HepG2 (cell line): ENCODE measurements at regions not wholly inside any gene's neighbourhood (a gene's known extent, or its start where the extent isn't known, plus 50 kb on each side); places are given as distances from the start of the nearest gene placed in this dataset.

ENCODE experiments used
- ATAC-seq: fragments of 200-7000 bp; cut with Tn5 transposase; 3 replicates; pipeline ENCODE4 v1.9.1; 2020; ENCODE audit warnings: mild to moderate bottlenecking, moderate library complexity
- BruUV-seq: library from RNA; stranded (reverse); fragments of 400-500 nt; replicated peaks from 2 replicates; lab custom pipeline; 2021; lab: Mats Ljungman, UMichigan
- CTCF ChIA-PET: fragments of 300-600 bp; formaldehyde crosslinking; extraction: SDS; loops from one replicate; lab custom pipeline; 2021; ENCODE audit warnings: low total read pairs, inconsistent platforms, low intra/inter-chr PET ratio; lab: Yijun Ruan, JAX
- POLR2A ChIA-PET: fragments of 350-600 bp; sonication (Branson Sonifier 250); formaldehyde crosslinking; loops from one replicate; lab custom pipeline; 2020; ENCODE audit warnings: antibody characterized with exemption, inconsistent platforms; lab: Yijun Ruan, JAX
- DNase-seq: peaks from one replicate; pipeline ENCODE4 v3.0.0-alpha.2; 2015; ENCODE audit warnings: low spot score
- FAIRE-seq: peaks from 3 replicates; lab custom pipeline; 2011; peaks lifted over from hg19 to GRCh38; lab: Jason Lieb, UNC
- H2AFZ ChIP-seq: one replicate; pipeline ENCODE4 v1.6.1; 2011; ENCODE audit warnings: low read length, inconsistent platforms
- H3K27ac ChIP-seq: fragments of 300-600 bp; 3 replicates; pipeline ENCODE4 v1.8.0; 2011; ENCODE audit warnings: mixed run types, mild to moderate bottlenecking, mixed read lengths, low read length, inconsistent platforms; ENCODE audit not compliant: insufficient read depth; ENCODE audit errors: extremely low read length
- H3K27me3 ChIP-seq, 2 experiments: fragments of 200-600 bp in 1 of 2; 2 replicates in 1 of 2; 3 replicates in 1 of 2; pipeline versions ENCODE4 v1.6.0 to v1.8.0; 2011; ENCODE audit warnings: low read length in 2 of 2, mild to moderate bottlenecking in 2 of 2, moderate library complexity in 2 of 2, inconsistent platforms in 1 of 2; ENCODE audit not compliant: insufficient read depth in 2 of 2, control insufficient read depth in 1 of 2
- H3K36me3 ChIP-seq, 2 experiments: fragments of 200-600 bp in 1 of 2; replicated peaks in 1 of 2; 2 replicates in 1 of 2; 3 replicates in 1 of 2; pipeline versions ENCODE4 v1.5.1 to v1.8.0; 2011; ENCODE audit warnings: low read length in 2 of 2, inconsistent platforms in 1 of 2; ENCODE audit not compliant: insufficient read depth in 2 of 2, control insufficient read depth in 1 of 2
- H3K4me1 ChIP-seq: 2 replicates; pipeline ENCODE4 v1.5.1; 2012; ENCODE audit warnings: low read length, inconsistent platforms; ENCODE audit not compliant: insufficient read depth
- H3K4me2 ChIP-seq: 2 replicates; pipeline ENCODE4 v1.6.0; 2011; ENCODE audit warnings: low read depth, low read length, inconsistent platforms
- H3K4me3 ChIP-seq, 3 experiments: fragments of 200-600 bp in 1 of 3; sonication (generic), shearing (Covaris generic) in 1 of 3; replicated peaks in 1 of 3; 2 replicates each; pipeline ENCODE4 v1.5.1; 2011 to 2016; ENCODE audit warnings: low read length in 3 of 3, inconsistent platforms in 2 of 3, low read depth in 2 of 3, mild to moderate bottlenecking in 2 of 3, control low read depth in 1 of 3, mixed read lengths in 1 of 3; ENCODE audit not compliant: insufficient read depth in 1 of 3
- H3K79me2 ChIP-seq: one replicate; pipeline ENCODE4 v1.6.1; 2011; ENCODE audit warnings: low read length, inconsistent platforms; ENCODE audit not compliant: insufficient read depth
- H3K9ac ChIP-seq: 2 replicates; pipeline ENCODE4 v1.6.0; 2011; ENCODE audit warnings: mild to moderate bottlenecking, low read depth, low read length, inconsistent platforms; ENCODE audit not compliant: insufficient read depth
- H3K9me3 ChIP-seq: 2 replicates; pipeline ENCODE4 v1.5.1; 2012; ENCODE audit warnings: mild to moderate bottlenecking, low read length
- H4K20me1 ChIP-seq: 2 replicates; pipeline ENCODE4 v1.6.0; 2011; ENCODE audit warnings: inconsistent platforms, mild to moderate bottlenecking, low read length, moderate library complexity; ENCODE audit not compliant: insufficient read depth
- ARNT ChIP-seq: fragments of 450-650 bp; IDR thresholded peaks from 2 replicates; pipeline ENCODE4 v1.6.1; 2017
- BCL3 ChIP-seq: sonication (generic); formaldehyde crosslinking; IDR thresholded peaks from 2 replicates; pipeline ENCODE4 v1.5.1; 2020; ENCODE audit warnings: mild to moderate bottlenecking, missing genetic modification reagents, moderate library complexity
- CBX5 ChIP-seq: sonication (generic); formaldehyde crosslinking; IDR thresholded peaks from 2 replicates; pipeline ENCODE4 v1.4.0; 2020; ENCODE audit warnings: missing genetic modification reagents, borderline replicate concordance
- CREB3 ChIP-seq: sonication (generic); formaldehyde crosslinking; IDR thresholded peaks from 2 replicates; pipeline ENCODE4 v1.5.0; 2020; ENCODE audit warnings: missing genetic modification reagents
- HDAC2 ChIP-seq: sonication (generic); formaldehyde crosslinking; IDR thresholded peaks from 2 replicates; pipeline ENCODE4 v1.4.0; 2020; ENCODE audit warnings: missing genetic modification reagents
- JUND ChIP-seq: sonication (generic); formaldehyde crosslinking; IDR thresholded peaks from 2 replicates; pipeline ENCODE4 v1.8.0; 2022; ENCODE audit warnings: mild to moderate bottlenecking, missing genetic modification reagents
- MAF1 ChIP-seq: sonication (generic); formaldehyde crosslinking; IDR thresholded peaks from 2 replicates; pipeline ENCODE4 v1.5.0; 2020; ENCODE audit warnings: missing genetic modification reagents, borderline replicate concordance
- MYPOP ChIP-seq: sonication (generic); formaldehyde crosslinking; IDR thresholded peaks from 2 replicates; pipeline ENCODE4 v1.8.1; 2023; ENCODE audit warnings: mild to moderate bottlenecking, moderate library complexity, missing genetic modification reagents
- PHB2 ChIP-seq: fragments of 450-650 bp; IDR thresholded peaks from 2 replicates; pipeline ENCODE4 v1.6.1; 2018; ENCODE audit not compliant: partially characterized antibody
- THYN1 ChIP-seq: sonication (generic); formaldehyde crosslinking; IDR thresholded peaks from 2 replicates; pipeline ENCODE4 v1.8.1; 2023; ENCODE audit warnings: low read depth, mild to moderate bottlenecking, moderate library complexity, missing genetic modification reagents, borderline replicate concordance
- TSC22D2 ChIP-seq: sonication (generic); formaldehyde crosslinking; IDR thresholded peaks from 2 replicates; pipeline ENCODE4 v1.5.1; 2020; ENCODE audit warnings: missing genetic modification reagents, mild to moderate bottlenecking, borderline replicate concordance
- ZNF207 ChIP-seq: fragments of 450-650 bp; IDR thresholded peaks from 2 replicates; pipeline ENCODE4 v1.6.1; 2016; ENCODE audit warnings: antibody characterized with exemption, borderline replicate concordance
- ZNF430 ChIP-seq: sonication (generic); formaldehyde crosslinking; IDR thresholded peaks from 2 replicates; pipeline ENCODE4 v1.9.0; 2021; ENCODE audit warnings: mild to moderate bottlenecking, missing genetic modification reagents
- ZNF580 ChIP-seq: IDR thresholded peaks from 2 replicates; pipeline ENCODE4 v1.6.1; 2016; ENCODE audit warnings: low read depth, borderline replicate concordance
- ZNF619 ChIP-seq: sonication (generic); formaldehyde crosslinking; IDR thresholded peaks from 2 replicates; pipeline ENCODE4 v1.4.0; 2020; ENCODE audit warnings: mild to moderate bottlenecking, missing genetic modification reagents
- ZNF768 ChIP-seq: sonication (generic); formaldehyde crosslinking; IDR thresholded peaks from 2 replicates; pipeline ENCODE4 v1.4.0; 2020; ENCODE audit warnings: missing genetic modification reagents
- in situ Hi-C: cut with HindIII; loops from 2 replicates; pipeline ENCODE4 v1.10.0; 2017; ENCODE audit warnings: low pct_unique_long_range_greater_than_20kb; ENCODE audit not compliant: extremely low pct_ligation_motif_present
- intact Hi-C: fragments of 100-400 bp; cut with micrococcal nuclease; formaldehyde crosslinking; loops from one replicate; pipeline ENCODE4 v1.10.0; 2022; ENCODE audit not compliant: unreplicated experiment

- TF ChIP-seq CREB3 (CRISPR knock-in tag): no peak
Measured at GRCh38 chr9:106481013-106481609, 381.9 kb upstream of the ZNF462 start (continued).

- Histone ChIP-seq H3K36me3 (no peaks in the 10 kb centered on the region), H3K4me3 (no peak overlapping the region), H3K27me3 (no peaks in the 10 kb centered on the region), H3K9ac (no peak overlapping the region), H4K20me1 (no peaks in the 10 kb centered on the region), H3K4me1 (no peaks in the 10 kb centered on the region), H3K9me3 (no peaks in the 10 kb centered on the region), H3K4me2 (no peak overlapping the region), H2AFZ (no peak overlapping the region), H3K79me2 (no peaks in the 10 kb centered on the region), H3K27ac (no peak overlapping the region)
- no peak for FAIRE-seq
- in situ Hi-C loops: no loop called here
- CTCF ChIA-PET: no interaction called here
- ATAC-seq: no peak
- DNase-seq: no peak
- POLR2A ChIA-PET: no interaction called here
- BruUV-seq: no TSS peak
- no peak for TF ChIP-seq ZNF619 (CRISPR knock-in tag)
- TF ChIP-seq ZNF768 (CRISPR knock-in tag): no peak
- no peak for TF ChIP-seq TSC22D2 (CRISPR knock-in tag)
- TF ChIP-seq ZNF580 (CRISPR knock-in tag): no peak
- no peak for TF ChIP-seq MYPOP (CRISPR knock-in tag)
- no peak for TF ChIP-seq THYN1 (CRISPR knock-in tag)
- no peak for TF ChIP-seq CBX5 (CRISPR knock-in tag)
- TF ChIP-seq ZNF430: no peak
- TF ChIP-seq ARNT: no peak
- no peak for TF ChIP-seq HDAC2 (CRISPR knock-in tag)
- TF ChIP-seq ZNF207: no peak
- TF ChIP-seq PHB2: no peak
- TF ChIP-seq MAF1 (CRISPR knock-in tag): no peak
- TF ChIP-seq BCL3 (CRISPR knock-in tag): no peak
- TF ChIP-seq JUND: no peak
- intact Hi-C loops: no loop called here
Measured at GRCh38 chr9:106482733-106483132, 380.2 kb upstream of the ZNF462 start.
